ENCODE measurements at regions not wholly inside any gene's neighbourhood (a gene's known extent, or its start where the extent isn't known, plus 50 kb on each side); places are given as distances from the start of the nearest gene placed in this dataset.

DNA sequence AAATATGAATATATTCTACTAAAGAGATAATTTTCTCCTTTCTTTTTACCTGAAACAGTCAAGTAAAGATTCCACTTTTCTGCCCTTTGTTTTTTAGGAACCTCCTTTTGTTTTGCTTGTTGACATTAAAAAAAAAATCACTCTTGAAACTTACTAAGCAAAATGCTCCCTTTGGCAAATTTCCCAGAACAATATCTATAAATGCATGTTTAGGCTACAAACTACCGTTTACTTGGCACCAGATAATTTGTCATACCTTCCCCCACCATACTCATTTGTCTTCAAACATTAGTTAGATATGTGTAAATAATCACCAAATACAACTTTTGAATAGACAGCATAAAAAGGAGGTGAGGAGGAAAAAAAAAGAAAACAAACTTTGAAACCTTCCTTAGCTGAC, 604.7 kb downstream of the RFPL4B start:
- no peak for TF ChIP-seq POLR2A (IDR thresholded peaks at IDR 0.05)
- TF ChIP-seq, protein P1, sequence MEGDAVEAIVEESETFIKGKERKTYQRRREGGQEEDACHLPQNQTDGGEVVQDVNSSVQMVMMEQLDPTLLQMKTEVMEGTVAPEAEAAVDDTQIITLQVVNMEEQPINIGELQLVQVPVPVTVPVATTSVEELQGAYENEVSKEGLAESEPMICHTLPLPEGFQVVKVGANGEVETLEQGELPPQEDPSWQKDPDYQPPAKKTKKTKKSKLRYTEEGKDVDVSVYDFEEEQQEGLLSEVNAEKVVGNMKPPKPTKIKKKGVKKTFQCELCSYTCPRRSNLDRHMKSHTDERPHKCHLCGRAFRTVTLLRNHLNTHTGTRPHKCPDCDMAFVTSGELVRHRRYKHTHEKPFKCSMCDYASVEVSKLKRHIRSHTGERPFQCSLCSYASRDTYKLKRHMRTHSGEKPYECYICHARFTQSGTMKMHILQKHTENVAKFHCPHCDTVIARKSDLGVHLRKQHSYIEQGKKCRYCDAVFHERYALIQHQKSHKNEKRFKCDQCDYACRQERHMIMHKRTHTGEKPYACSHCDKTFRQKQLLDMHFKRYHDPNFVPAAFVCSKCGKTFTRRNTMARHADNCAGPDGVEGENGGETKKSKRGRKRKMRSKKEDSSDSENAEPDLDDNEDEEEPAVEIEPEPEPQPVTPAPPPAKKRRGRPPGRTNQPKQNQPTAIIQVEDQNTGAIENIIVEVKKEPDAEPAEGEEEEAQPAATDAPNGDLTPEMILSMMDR (IDR thresholded peaks at IDR 0.05), result no peak

Data from esophagus squamous epithelium (tissue), 4 donors.